D341Med (cell line): ENCODE measurements at regions not wholly inside any gene's neighbourhood (a gene's known extent, or its start where the extent isn't known, plus 50 kb on each side); places are given as distances from the start of the nearest gene placed in this dataset.
"Not testable (repeated sequence)": the region's sequence is repeated elsewhere in the genome, so short reads cannot be mapped to it uniquely, and the experiment has no call there.

Source experiments
- DNase-seq: peaks from one replicate; pipeline ENCODE4 v3.0.0; 2012; ENCODE audit warnings: low spot score

GRCh38 chr2:164024396-164024795 is 288.6 kb upstream of the FIGN start:
- no peak for DNase-seq

- no peak for DNase-seq
Measured at GRCh38 chr2:164023896-164024295, 288.1 kb upstream of the FIGN start.

- no peak for DNase-seq
Measured at GRCh38 chr2:164015328-164016123, 279.7 kb upstream of the FIGN start.

- no peak for DNase-seq
Measured at GRCh38 chr2:164014791-164015190, 279.0 kb upstream of the FIGN start.

- DNase-seq, result no peak
Measured at GRCh38 chr2:164014068-164014731, 278.4 kb upstream of the FIGN start.

- no peak for DNase-seq
Measured at GRCh38 chr2:164012581-164012980, 276.8 kb upstream of the FIGN start.

GRCh38 chr2:164009756-164010337 is 274.0 kb upstream of the FIGN start:
- no peak for DNase-seq

- DNase-seq, result no peak
Measured at GRCh38 chr2:164008752-164009151, 272.9 kb upstream of the FIGN start.

- no peak for DNase-seq
Measured at GRCh38 chr2:164006704-164007103, 270.9 kb upstream of the FIGN start.

GRCh38 chr2:164000176-164000575 is 264.4 kb upstream of the FIGN start:
- DNase-seq, result no peak

- no peak for DNase-seq
Measured at GRCh38 chr2:163997466-163997865, 261.7 kb upstream of the FIGN start.

- DNase-seq, result no peak
Measured at GRCh38 chr2:163990541-163990940, 254.7 kb upstream of the FIGN start.

- no peak for DNase-seq
Measured at GRCh38 chr2:163990101-163990500, 254.3 kb upstream of the FIGN start.

- no peak for DNase-seq
Measured at GRCh38 chr2:163987175-163987940, 251.6 kb upstream of the FIGN start.

GRCh38 chr2:163984986-163985385 is 249.2 kb upstream of the FIGN start:
- DNase-seq, result no peak

GRCh38 chr2:163983911-163984310 is 248.1 kb upstream of the FIGN start:
- no peak for DNase-seq

GRCh38 chr2:163982938-163983337 is 247.1 kb upstream of the FIGN start:
- DNase-seq, result no peak

GRCh38 chr2:163974766-163975165 is 239.0 kb upstream of the FIGN start:
- no peak for DNase-seq

- no peak for DNase-seq
Measured at GRCh38 chr2:163970058-163970813, 234.4 kb upstream of the FIGN start.

- DNase-seq, result not testable (repeated sequence)
Measured at GRCh38 chr2:163964278-163964677, 228.5 kb upstream of the FIGN start.

GRCh38 chr2:163953390-163953907 is 217.6 kb upstream of the FIGN start:
- no peak for DNase-seq

GRCh38 chr2:163951312-163951711 is 215.5 kb upstream of the FIGN start:
- no peak for DNase-seq
